HG03520 (cell line): ENCODE measurements at regions not wholly inside any gene's neighbourhood (a gene's known extent, or its start where the extent isn't known, plus 50 kb on each side); places are given as distances from the start of the nearest gene placed in this dataset.
"Not testable (repeated sequence)": the region's sequence is repeated elsewhere in the genome, so short reads cannot be mapped to it uniquely, and the experiment has no call there.

ENCODE experiments used
- ATAC-seq: cut with Tn5 transposase; IDR thresholded peaks from one replicate; pipeline ENCODE4 v1.9.1; 2021; ENCODE audit warnings: mild to moderate bottlenecking, moderate library complexity; ENCODE audit not compliant: unreplicated experiment

- no peak for ATAC-seq
These were observed 239.3 kb upstream of the C2CD4B start for GRCh38 chr15:62404194-62404985.

GRCh38 chr15:62406305-62406891 lies 241.3 kb upstream of the C2CD4B start:
- ATAC-seq, result no peak

GRCh38 chr15:62407216-62407615 lies 242.1 kb upstream of the C2CD4B start:
- ATAC-seq, result no peak

- no peak for ATAC-seq
These were observed 242.9 kb upstream of the C2CD4B start for GRCh38 chr15:62407962-62408361.

- no peak for ATAC-seq
These were observed 244.4 kb upstream of the C2CD4B start for GRCh38 chr15:62409466-62409865.

- ATAC-seq, result no peak
These were observed 247.6 kb upstream of the C2CD4B start for GRCh38 chr15:62412686-62413085.

- ATAC-seq, result no peak
These were observed 248.1 kb upstream of the C2CD4B start for GRCh38 chr15:62413153-62413552.

- no peak for ATAC-seq
These were observed 248.7 kb upstream of the C2CD4B start for GRCh38 chr15:62413786-62414185.

GRCh38 chr15:62415498-62415897 lies 250.4 kb upstream of the C2CD4B start:
- no peak for ATAC-seq

GRCh38 chr15:62416526-62416925 lies 251.4 kb upstream of the C2CD4B start:
- no peak for ATAC-seq

GRCh38 chr15:62417439-62417838 lies 252.4 kb upstream of the C2CD4B start:
- no peak for ATAC-seq

- ATAC-seq, result not testable (repeated sequence)
These were observed 253.4 kb upstream of the C2CD4B start for GRCh38 chr15:62418496-62418895.

- no peak for ATAC-seq
These were observed 254.1 kb upstream of the C2CD4B start for GRCh38 chr15:62419192-62419591.

- ATAC-seq, result not testable (repeated sequence)
These were observed 255.3 kb upstream of the C2CD4B start for GRCh38 chr15:62420371-62420770.

GRCh38 chr15:62421289-62421688 lies 256.2 kb upstream of the C2CD4B start:
- no peak for ATAC-seq

GRCh38 chr15:62426387-62426956 lies 261.4 kb upstream of the C2CD4B start:
- ATAC-seq, result no peak

GRCh38 chr15:62428259-62428658 lies 263.2 kb upstream of the C2CD4B start:
- ATAC-seq, result no peak

GRCh38 chr15:62428851-62429598 lies 263.9 kb upstream of the C2CD4B start:
- no peak for ATAC-seq

- no peak for ATAC-seq
These were observed 265.0 kb upstream of the C2CD4B start for GRCh38 chr15:62430056-62430455.

GRCh38 chr15:62430552-62430951 lies 265.5 kb upstream of the C2CD4B start:
- ATAC-seq, result no peak

GRCh38 chr15:62431008-62431797 lies 266.1 kb upstream of the C2CD4B start:
- ATAC-seq, result no peak
